NCI-H146 (cell line): ENCODE measurements at regions not wholly inside any gene's neighbourhood (a gene's known extent, or its start where the extent isn't known, plus 50 kb on each side); places are given as distances from the start of the nearest gene placed in this dataset.
A peak's percentile ranks its signal among the peaks of the same experiment; 100 is the strongest.

ENCODE experiments used
- DNase-seq: peaks from one replicate; lab custom pipeline; 2025; lab: John Stamatoyannopoulos, UW

GRCh38 chr5:125750147-125750860 is 672.9 kb upstream of the GRAMD2B start:
- DNase-seq: no peak

DNA sequence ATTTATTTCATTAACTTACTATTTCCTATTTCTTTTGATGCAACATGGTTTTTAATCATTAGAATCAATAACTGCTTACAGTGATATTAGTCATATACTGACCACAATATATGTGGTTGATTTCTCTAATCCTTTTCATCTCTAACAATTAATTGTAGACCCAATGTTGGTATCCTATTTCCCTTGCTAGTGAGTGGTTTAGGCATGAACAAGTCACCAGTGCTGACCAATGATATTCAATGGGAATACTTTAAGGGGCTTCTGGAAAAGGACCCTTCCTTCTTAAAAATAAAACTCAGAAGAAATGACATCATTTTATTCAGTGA is 672.4 kb upstream of the GRAMD2B start:
- DNase-seq: no peak

- no peak for DNase-seq
Observed at GRCh38 chr5:125756456-125756855, 666.8 kb upstream of the GRAMD2B start.

DNA sequence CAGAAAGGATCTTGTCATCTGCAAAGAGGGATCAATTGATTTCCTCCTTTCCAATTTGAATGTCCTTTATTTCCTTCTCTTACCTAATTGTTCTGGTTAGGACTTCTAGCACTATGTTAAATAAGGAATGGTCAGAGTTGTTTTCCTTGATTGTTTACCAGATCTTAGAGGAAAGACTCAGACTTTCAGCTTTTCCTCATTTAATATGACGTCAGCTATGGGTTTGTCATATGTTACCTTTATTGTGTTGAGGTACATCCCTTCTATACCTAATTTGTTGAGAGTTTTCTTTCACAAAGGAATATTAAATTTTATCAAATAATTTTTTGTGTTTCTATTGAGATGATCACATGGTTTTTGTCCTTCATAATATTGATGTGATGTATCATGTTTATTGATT is 656.5 kb upstream of the GRAMD2B start:
- no peak for DNase-seq

- DNase-seq: no peak
Observed at GRCh38 chr5:125775896-125776295, 647.3 kb upstream of the GRAMD2B start.

DNA sequence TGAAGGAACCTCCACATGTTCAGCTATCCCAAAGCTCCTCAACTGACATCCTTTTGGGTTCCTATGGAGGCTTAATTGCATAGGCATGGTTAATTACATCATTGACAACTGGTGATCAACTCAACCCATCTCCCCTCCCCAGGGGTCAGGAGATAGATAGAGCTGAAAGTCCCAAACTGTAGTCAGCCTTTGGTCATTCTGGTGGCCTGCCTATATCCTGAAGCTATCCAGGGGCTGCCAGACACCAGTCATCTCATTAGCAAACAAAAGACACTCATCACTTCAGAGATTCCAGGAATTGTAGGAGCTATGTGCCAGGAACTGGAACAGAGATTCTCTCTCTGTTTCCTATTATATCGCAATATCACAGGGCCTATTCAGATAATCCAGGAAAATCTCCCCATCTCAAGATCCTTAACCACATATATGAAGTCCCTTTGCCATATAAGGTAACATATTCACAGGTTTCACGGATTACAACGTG is 646.5 kb upstream of the GRAMD2B start:
- no peak for DNase-seq

DNA sequence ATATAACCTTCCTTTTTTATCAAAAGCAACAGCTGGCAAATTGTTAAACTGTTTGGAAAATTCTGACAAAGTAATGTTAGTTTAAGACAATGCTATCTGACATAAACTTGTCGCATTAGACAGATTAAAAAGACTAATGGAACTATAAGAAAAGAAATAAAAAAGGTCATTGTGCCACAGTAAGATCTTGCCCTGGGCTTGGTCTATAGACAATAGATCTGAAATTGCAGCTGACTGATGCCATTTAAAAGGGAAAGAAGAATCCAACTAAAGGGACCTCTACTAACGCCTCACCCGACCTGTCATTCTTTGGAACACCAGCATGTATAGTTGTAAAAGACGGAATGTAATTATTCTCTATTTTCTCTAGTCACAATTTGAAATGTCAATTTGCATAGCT is 644.4 kb upstream of the GRAMD2B start:
- peak; percentile 67 for DNase-seq

DNA sequence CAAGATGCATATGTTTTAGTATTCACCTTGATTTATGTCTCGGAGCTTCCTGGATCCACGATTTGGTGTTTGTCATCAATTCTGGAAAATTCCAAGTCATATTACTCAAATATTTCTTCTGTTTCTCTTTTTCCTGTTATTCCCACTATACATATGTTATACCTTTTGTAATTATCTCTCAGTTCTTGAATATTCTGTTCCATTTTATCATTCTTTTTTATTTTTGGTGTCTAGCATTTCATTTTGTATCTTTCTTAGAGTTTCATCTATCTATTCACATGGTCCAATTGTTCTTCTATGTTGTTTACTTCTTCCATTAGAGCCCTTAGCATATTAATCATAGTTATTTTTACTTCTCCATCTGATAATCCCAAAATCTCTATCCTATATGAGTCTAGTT is 637.8 kb upstream of the GRAMD2B start:
- DNase-seq: no peak

GRCh38 chr5:125786021-125786420 is 637.2 kb upstream of the GRAMD2B start:
- DNase-seq: no peak

DNA sequence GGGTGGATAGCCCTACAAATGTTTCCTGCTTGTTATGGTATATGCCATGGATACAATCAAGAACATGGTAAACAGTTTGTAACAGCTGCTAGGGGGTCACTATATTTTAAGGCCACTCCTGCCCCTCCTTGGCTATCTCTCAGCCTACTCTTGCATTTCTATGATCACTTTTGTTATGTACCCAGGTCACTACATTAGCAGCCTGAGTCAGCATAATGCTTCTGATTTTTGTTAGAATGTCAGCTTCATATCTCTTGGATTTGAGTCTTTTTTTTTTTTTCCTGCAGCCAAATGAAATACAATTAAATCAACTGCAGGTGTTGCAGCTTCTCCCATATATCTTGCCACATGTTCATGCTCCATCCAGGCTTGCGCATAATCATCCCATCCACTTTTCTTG is 629.7 kb upstream of the GRAMD2B start:
- no peak for DNase-seq

GRCh38 chr5:125794922-125795321 is 628.3 kb upstream of the GRAMD2B start:
- no peak for DNase-seq

GRCh38 chr5:125798307-125798706 is 624.9 kb upstream of the GRAMD2B start:
- no peak for DNase-seq

- no peak for DNase-seq
Observed at GRCh38 chr5:125812651-125813050, 610.6 kb upstream of the GRAMD2B start.

DNA sequence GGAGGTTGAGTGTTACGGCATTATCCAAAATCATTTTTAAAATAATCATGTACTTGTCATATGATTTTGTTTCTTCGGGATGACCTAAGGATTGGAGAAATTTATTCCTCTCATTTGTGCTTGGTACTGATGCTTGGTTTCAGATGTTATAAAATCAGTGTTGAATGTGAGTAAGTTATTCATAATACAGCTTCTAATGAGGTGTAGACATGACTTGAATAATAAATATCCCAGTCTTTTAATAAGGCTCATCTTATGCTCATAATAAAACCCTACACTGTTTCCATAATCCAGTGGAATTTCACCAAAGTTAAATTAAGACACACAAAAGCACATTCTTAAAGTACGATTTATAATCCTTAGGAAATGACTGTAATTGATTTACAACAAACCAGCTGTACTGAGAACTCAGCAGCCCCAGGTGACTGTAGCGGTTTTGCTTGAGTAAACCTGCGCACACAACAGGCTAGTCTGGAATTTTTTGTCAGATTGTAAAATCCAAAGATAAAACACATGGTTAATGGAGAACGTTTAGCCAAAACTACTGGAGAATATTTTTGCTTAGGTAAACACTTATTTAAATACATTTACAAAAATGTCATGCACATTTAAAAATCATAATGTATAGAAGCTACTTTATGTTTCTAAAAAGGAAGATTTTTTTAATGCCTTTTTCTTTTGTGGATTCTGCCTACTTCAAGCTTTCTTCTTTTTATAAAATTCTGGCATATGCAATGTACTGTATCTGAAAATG is 609.8 kb upstream of the GRAMD2B start:
- DNase-seq: no peak

DNA sequence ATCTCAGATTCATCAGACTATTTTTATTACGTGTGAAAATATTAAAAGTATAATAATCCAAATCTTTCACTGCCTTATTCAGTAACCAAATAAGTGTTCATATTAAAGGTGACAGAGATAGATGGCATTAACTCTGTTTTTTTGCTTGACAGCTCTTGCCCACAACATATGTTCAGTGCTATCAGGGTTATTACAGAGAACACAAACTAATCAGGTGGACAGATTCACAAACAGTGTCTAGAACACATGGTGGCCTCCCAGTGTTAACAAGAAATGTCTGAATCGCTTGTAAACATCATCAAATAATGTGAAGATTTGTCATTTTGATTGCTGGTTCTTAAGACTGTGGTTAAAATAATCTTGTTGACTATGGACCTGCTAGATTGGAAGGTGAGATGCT is 609.1 kb upstream of the GRAMD2B start:
- no peak for DNase-seq

- DNase-seq: no peak
Observed at GRCh38 chr5:125823572-125823971, 599.6 kb upstream of the GRAMD2B start.

DNA sequence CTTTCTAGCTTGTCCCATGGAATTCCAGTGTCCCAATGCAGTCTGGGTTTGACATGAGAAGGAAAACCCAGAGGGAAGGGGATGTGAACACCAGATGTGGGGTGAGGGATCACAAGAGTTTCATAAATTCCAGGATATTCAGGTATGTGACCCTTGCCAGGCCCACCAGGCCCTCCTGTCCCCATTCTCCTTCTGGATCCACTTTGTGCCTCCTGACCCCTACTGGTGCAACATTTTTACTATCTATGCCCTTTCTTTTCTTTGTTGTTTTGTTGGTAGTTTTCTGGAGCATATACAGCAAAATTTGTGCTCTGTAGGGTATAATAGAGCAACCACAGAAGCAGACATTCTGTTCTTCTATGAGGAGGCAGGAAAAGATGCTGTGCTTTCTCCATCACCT is 597.0 kb upstream of the GRAMD2B start:
- DNase-seq: no peak

DNA sequence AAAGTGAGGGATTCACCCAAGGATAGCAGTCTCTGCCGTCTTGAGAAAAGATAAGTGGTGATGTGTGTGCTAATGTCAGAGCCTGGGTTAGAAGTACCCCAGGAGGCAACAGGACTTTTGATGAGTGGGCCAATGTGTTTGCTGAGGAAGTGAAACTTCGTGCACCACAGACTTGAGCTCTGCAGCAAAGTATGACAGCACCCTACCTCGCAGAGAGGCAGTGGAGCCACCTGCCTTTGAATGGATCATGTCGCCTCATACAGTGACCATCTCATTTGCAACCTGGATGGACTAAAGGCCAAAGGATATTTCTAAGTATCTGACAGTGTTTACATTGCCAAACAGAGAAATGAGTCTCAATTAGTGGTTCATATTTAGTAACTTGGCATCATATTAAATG is 593.9 kb upstream of the GRAMD2B start:
- no peak for DNase-seq

DNA sequence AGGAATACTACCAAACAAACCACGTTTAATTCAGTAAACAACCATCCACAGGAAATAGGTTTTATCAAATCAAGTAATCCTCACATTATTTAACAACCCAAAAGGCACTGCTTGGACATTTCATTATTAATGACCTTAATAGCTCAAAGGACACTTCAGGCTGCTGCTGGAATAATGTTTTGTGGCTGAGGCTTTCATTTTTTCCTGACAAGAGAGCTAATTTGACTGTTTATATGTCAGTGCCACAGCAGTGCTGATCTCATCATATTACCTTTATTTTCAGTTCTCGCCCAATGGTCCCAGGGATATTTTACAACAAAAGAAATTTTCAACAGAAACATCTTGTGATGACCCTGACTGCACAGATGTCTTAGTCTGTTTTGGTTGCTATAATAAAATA is 589.8 kb upstream of the GRAMD2B start:
- DNase-seq: no peak

DNA sequence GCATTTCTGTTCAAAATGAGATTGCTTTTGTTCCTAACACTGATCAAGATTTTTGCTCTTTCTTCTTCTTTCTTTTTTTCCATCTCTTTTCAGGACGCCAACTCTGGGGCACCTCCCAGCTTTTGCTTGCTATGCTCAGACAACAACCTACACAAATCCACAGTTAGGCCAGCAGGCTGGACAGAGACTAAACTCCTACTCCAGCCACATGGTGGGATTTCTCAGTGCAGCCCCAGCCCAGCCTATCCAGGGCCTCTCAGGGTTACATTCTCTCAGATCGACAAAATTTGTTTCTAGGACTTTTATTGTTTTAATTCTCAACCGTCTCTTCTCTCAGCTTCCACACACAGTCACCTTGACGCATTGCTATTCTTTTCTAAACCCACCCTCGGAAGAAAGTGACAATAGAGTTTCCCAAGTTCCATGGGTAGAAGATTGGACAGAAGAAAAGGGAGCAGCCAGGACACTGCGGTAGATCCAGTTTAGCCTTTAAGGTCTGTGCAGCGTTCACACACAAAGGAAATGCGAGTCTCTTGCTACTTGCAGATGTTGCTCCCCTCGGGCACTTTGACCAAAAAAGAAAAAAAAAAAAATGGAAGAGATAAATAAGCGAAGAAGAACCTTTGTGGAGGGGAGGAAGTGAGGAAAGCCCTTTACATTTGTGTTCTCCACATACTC is 588.6 kb upstream of the GRAMD2B start:
- DNase-seq: no peak

GRCh38 chr5:125835293-125836172 is 587.7 kb upstream of the GRAMD2B start:
- DNase-seq: peak; percentile 6

DNA sequence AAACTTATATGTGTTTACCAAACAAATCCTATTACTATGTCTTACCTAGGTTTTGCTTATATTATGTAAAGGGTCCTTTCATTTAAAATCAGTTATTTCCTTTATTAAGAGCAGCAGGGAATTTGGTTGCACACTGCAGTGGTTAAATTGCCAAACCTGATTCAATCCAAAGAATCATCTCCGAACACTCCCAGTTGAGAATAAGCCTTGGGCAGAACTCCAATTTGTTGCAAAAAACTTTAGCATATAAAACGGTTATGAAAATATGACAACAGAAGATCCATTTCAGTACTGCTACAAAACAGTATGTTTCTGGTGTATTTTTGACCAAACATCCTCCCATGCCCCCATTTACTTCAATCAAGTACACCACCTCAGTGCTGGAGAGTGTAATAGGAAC is 587.0 kb upstream of the GRAMD2B start:
- no peak for DNase-seq
